ENCODE measurements at regions not wholly inside any gene's neighbourhood (a gene's known extent, or its start where the extent isn't known, plus 50 kb on each side); places are given as distances from the start of the nearest gene placed in this dataset.

DNA sequence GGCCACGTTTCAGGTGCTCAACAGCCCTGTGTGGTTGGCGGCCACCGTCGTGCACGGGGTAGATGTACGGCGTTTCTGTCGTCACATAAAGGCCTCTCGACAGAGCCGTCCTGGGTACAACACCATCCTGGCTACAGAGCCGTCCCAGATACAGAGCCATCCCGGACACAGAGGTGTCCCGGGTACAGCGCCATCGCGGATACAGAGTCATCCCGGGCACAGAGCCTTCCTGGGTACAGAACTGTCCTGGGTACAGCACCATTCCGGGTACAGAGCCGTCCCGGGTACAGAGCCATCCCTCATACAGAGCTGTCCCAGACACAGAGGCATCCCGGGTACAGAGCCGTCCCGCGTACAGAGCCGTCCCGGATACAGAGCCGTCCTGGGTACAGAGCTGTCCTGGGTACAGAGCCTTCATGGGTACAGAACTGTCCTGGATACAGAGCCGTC lies 222.7 kb upstream of the SOX1 start:
- no peak for DNase-seq (ENCODE audit: low spot score)

DNA sequence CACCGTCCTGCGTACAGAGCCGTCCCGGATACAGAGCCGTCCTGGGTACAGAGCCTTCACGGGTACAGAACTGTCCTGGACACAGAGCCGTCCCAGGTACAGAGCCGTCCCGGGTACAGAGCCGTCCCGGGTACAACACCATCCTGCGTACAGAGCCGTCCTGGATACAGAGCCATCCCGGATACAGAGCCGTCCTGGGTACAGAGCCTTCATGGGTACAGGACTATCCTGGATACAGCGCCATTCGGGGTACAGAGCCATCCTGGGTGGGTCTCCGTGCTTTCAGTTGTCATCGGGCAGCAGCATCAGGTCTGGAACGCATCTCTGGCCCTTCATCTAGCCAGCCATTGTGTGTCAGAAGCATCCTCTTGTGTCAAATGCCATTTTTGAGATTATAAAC lies 222.3 kb upstream of the SOX1 start:
- DNase-seq (ENCODE audit: low spot score): no peak

DNA sequence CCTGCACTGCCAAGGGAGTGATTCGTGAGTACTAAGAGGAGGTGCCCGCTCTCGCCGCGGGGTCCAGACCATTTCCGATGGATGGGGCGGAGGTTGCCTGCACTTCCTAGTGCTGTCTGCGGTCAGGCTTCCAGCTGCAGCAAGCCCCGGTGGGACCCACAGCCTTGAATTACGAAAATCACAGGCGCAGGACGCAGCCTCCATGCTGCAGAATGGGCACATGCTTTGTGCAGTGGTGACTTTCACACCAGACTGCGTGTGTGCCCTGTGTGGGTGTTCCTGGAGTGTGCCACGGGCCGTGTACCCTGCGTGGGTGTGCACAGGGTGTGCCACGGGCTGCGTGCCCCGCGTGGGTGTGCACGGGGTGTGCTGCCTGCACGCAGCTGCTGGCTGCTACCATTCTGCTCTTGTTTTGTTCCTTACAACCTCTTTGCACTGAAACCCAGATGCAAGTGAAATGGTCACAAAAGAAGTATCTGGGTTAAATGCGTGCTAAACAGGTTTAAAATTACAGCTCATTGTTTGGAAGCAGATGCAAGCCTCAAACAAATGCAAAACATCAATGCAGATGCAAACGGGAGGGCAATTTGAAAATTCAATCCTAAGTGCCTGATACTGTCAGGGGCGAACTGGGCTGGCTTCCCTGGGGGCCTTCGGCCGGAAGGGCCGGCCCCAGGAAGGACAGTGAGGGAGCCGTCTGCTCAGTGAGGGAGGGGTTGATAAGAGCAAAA lies 221.2 kb upstream of the SOX1 start:
- no peak for DNase-seq (ENCODE audit: low spot score)

DNA sequence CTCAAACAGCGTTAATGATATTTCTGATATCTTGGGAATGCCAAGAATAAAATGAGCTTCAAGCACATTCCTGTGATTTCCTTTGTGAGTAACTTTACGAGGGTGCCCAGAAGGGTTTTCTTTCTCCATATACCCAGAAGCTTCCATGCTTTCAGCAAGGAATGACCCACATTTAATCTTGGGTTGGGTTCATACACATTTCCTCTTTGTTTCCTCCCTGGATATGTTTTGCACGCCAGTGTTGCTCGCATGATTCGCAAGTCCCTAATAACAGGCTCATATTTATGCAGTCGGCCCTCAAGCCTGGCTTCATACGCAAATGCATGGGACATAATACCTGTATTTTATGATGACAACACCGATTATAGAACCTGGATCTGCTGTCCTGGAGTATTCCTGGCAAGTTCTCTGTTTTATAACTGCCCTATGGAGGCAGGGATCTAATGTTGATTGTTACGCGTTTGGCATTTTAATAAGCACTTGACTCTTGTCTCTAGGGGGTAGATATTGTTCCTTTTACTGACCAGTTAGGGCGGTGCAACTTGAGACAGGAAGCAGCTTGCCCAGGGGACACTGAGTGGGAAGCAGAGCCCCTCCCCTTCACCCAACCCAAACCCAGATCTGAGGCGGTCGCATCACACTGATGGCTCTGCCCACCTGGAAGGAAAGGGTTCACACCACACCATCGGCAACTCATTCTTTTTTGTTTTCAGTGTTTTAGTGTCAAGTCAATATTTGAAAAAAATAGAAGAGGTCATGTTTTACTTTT lies 220.4 kb upstream of the SOX1 start:
- no peak for DNase-seq (ENCODE audit: low spot score)

DNA sequence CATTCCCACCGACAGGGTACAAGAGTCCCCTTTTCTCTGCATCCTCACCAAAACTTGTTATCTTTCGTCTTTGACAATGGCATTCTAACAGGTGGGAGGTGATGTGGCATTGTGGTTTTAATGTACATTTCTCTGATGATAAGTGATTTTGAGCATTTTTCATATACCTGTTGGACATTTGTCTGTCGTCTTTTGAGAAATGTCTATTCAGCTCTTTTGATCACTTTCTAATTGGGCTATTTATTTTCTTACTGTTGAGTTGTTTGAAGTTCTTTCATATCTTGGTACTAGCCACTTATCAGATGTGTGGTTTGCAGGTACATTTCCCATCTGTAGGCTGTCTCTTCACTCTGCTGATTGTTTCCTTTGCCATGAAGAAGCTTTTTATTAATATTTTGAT lies 219.0 kb upstream of the SOX1 start:
- no peak for DNase-seq (ENCODE audit: low spot score)

DNA sequence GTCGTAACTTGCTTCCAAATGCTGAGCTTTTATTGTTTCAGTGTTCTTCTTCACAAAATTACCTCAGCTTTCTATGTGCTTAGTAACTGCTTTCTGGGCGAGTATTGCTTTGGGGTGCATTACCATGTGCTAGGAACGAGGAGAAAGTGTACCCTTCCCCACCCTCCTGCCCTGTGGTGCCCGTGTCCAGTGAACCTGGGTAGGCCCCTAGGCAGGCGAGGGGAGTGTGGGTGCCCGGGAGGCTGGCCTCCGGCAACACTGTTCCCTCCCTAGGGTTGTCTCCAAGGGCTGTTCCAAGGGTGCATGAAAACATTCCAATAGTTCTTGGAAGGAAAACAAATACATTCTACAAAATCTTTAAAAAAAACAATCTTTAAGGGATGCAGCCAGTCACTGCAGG lies 216.5 kb upstream of the SOX1 start:
- no peak for DNase-seq (ENCODE audit: low spot score)

DNA sequence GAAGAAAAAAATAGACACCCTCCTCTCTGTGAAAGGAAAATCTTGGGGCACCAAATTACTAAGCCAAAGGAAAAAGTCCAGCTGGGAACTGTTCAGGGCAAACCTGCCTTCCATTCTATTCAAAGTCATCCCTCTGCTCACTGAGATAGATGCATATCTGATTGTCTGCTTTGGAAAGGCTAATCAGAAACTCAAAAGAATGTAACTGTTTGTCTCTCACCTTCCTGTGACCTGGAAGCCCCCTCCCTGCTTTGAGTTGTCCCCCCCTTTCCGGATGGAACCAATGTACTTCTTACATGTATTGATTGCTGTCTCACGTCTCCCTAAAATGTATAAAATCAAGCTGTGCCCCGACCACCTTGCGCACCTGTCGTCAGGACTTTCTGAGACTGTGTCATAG lies 216.0 kb upstream of the SOX1 start:
- no peak for DNase-seq (ENCODE audit: low spot score)

DNA sequence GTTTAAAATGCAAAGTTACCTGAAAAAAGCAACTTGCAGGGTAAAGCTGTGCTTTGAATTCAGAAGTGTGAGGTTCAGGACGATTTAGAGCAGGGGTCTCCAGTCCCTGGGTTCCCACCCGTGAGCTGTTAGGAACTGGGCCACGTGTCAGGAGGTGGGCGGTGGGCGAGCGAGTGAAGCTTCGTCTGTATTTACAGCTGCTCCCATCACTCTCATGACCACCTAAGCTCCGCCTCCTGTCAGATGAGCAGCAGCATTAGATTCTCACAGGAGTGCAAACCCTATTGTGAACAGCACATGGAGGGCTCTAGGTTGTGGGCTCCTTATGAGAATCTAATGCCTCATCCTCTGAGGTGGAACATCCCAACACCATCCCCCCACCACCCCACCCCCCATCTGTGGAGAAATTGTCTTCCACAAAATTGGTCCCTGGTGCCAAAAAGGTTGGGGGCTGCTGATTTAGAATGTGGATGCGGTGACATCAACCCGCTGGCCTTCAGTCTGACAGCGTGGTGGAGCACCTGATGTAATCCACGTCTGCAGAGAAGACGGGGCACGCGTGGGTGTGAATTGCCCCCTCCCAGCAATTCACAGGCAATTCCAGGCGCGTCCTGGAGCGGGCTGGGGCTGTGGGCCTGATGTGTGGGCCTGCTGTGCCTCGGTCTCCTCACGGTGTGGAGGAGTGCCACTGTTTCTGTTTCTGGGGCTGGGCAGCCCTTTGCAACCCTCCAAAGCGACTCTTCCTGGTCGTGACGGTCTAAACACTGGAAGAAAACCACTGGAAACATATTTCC lies 214.0 kb upstream of the SOX1 start:
- DNase-seq (ENCODE audit: low spot score): no peak

DNA sequence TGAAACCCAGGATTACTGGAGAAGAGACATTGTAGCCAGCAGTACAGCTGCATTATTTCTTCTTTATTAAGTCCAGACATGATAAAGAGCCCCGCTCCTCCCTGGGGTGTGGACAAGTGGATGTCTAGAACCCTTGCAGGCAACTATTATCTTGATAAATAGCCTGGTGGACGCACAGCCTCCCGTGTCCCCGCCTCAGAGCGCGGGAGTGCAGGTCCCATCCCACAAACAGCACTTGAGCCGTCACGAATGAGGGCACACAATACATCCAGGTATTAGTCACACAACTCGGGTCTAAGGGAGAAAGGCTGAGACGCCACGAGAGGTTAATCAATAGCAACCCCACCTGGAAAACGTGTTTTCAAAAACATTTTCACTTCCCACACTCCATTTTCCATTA lies 213.2 kb upstream of the SOX1 start:
- DNase-seq (ENCODE audit: low spot score): no peak

DNA sequence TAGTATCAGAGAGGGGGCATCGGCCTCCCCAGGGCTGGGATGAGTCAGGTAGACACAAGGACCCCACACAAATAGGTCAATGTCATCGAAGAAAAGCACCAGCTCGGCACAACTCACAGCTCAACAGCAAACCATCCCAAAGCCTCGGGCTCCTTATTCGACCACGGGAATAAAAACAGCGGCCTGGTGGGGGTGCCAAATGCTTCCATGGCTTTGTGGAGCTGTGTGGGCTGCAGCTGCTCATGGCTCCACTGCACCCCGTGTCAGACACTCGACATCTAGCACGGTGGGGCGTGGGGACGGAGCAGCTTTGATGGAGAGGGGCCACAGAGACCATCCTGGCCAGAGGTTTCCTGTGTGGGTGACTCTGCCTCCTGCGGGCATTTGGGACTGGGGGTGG lies 212.5 kb upstream of the SOX1 start:
- DNase-seq (ENCODE audit: low spot score): no peak

DNA sequence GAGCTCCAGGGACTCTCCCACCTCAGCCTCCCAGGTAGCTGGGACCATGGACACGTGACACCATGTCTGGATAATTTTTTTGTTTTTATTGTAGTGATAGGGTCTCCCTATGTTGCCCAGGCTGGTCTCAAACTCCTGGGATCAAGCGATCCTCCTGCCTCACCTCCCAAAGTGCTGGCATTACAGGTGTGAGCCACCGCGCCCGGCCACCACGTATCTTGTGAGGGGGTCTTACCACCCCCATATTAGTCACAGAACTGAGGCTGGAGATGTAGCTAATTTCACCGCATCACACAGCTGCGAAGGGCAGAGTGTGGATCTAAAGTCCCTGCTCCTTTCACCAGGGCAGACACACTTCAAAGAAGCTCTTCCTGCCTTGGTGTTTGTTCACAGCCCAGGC lies 211.8 kb upstream of the SOX1 start:
- no peak for DNase-seq (ENCODE audit: low spot score)

DNA sequence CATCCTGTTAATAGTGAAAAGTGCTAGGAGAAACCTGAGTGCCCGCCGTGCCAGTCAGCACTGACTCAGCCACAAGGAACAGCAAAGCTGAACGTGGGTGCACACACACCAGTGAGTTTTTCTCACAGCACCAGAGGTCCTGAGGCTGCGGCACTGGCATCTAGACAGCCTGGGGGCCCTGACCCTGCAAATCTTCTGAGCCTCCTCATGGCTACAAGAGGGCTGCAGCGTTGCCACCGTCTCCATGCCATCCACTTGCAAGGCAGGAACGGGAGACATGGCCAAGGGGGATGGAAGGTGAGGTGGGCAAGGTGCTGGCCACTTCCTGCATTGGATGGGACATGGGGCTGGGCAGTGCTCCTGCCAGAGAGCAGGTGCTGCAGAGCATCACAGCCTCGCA lies 211.2 kb upstream of the SOX1 start:
- DNase-seq (ENCODE audit: low spot score): no peak

DNA sequence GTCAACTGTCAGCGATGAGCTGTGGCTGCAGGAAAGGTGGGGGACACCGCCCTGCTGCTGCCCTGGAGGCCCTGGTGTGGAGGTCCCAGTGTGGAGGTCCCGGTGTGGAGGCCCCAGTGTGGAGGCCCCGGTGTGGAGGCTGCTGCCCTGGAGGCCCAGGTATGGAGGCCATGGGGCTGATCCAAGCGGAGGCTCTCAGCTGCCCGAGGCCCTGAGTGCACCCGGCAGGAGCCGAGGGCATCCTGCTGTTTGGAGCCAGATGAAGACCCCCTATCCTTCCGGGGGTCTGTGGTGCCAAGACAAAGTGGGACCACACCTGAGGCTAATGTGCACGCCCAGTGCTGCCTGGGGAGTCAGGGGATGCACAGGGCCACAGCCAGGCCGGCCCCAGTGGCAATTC lies 210.4 kb upstream of the SOX1 start:
- no peak for DNase-seq (ENCODE audit: low spot score)

DNA sequence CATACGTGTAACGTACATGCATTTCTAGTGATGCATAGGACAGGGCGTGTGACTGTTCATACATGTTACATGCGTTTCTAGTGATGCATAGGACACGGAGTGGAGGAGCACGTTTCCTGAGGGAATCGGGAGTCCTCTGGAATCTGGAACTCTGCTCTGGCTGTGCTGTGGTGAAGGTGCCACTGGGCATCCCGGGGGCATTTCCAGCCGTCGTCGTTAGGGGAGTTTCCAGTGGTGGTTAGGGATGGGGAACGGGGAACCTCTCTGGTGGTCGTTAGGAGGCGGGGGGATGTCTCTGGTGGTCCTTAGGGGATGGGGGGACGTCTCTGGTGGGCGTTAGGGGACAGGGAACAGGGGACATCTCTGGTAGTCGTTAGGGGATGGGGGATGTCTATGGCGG lies 209.6 kb upstream of the SOX1 start:
- no peak for DNase-seq (ENCODE audit: low spot score)

DNA sequence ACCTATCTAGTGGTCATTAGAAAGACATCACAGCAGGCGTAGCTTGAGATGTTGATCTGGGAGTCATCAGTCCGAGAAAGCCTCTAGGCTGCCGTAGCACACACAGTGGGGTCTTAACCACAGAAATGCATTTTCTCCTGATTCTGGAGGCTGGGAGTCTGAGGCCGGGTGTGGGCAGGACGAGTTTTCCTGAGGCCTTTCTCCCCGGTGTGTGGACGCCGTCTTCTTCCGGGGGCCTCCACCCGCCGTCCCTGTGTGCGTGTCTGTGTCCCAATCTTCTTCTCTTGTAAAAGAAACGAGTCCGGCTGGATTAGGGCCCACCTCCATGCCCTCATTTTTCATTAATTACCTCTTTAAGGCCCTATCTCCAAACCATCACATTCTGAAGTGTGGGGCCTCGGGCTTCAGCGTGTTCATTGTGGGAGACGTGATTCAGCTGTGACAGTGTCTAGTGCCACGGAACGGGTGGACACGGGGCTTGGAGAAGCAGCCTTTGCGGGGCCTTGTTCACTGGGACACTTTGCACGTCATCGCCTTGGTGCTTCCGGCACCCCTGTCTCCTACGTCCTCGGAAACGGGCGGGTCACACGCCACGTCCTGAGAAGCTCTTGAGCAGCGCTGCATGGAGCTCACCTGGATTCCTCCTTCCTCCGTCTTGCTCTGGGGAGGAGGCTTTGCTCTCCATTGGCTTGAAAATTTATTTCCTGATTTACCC lies 208.9 kb upstream of the SOX1 start:
- DNase-seq (ENCODE audit: low spot score): no peak

DNA sequence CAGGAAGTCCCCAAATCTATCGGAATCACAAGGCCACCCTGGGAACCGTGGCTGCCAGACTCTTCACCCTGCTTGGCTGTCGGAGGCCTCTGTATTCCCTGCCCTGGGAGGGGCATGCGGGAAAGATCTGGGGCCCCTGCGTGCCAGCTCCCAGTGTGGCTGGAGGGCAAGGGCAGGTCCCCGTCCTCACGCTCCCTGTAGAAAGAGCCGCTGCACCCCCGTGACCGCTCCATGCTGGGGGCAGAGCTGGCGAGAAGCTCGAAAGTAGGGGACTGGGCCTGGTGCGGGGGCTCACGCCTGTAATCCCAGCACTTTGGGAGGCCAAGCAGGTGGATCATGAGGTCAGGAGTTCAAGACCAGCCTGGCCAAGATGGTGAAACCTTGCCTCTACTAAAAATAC lies 208.4 kb upstream of the SOX1 start:
- no peak for DNase-seq (ENCODE audit: low spot score)

DNA sequence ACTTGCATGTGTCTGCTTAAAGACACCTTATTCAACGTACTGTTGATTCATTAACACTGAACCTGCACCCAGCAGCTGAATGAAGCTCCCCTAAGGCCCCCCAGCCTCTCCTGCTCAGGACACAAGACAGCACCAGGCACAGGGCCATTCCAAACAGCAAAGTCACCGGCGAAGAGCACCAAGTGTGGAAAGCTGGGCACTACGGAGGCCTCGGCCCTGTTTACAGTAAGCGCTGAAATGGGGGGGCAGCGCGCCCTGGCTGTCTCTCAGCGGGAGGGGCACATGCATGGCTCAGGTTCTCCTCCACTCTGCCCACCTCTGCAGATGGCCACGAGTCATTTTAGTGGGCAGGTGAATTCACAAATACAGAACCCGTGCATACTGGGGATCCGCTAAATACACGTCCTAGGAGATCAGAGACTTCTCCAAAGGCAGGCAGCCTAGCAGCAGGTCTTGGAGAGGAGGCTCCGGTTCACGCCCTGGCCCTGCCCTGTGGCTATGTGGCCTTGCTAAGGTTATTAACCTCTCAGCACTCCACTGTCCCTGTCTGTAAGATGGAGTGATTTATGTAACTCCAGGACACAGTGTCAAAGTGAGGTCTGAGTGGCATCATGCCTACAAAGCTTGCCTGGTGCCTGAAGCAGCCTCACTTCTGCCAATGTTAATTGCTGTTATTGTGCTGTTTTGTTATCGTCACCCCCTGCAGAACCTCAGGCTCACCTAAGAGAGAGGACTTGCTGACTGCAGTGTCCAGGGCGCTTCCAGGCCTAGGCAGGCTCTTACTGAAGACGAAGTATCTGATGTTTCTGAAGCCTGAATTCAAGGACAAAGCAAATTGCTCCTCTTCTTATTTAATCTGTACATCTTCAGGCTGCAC lies 207.4 kb upstream of the SOX1 start:
- DNase-seq (ENCODE audit: low spot score): no peak

DNA sequence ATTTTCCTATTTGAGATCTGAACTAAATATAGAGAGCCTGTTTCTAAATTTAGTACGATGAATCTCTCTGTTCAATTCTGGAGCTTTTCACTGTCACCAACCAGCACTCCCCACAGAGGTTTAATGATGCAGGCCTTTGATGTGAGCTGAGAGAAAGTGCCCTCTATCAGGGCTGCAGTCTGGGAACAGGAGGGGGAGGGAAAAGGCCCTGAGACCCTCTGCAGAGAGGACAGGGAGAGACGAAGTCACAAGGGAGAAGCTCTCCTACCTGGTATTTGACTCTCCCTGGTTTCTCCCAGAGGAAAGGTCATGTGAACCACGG lies 206.8 kb upstream of the SOX1 start:
- DNase-seq (ENCODE audit: low spot score): no peak

DNA sequence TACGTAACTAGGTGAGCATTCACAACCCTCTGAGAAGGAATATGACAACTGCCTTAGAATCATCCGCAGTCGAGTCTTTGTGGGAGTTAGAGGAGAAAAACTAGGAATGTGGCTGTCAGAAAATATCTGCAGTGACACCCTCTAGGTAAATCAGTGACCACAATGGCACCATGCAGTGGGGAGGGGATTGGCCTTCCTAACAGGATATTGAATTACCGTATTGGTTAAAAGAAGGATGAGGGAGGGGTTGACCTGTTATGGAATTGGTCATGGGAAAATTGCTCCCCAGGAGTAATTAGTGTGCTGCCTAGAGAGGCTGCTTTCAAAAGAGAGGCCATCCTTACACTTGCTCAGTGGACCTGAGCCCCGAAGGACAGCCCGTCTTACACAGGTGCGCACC lies 205.6 kb upstream of the SOX1 start:
- no peak for DNase-seq (ENCODE audit: low spot score)

DNA sequence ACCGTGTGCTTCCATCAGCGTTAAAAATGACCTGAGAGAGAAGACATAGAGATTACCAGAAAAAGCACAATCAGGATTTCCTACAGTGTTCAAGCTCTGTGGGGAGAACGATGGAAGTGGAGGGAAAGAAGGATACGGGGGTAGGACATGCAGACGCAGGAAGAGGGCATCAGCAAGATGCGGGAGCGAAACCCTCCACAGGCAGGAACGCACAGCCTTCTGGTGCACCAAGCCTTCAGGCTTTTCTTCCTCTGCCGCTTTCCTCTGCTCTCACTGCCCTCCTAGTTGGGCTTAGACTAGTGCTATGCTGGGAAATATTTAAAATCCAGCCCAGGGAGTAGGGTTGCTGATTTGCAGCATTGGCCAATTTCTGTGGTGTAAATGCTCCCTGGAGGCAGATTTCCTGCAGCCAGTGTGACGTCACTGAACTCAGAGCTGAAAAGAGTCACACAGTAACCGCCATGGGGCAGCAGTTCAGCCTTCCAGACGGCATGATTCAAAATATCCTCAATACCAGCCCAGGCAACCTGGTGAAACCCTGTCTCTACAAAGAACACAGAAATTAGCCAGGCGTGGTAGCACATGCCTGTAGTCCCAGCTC lies 205.1 kb upstream of the SOX1 start:
- DNase-seq (ENCODE audit: low spot score): no peak

Data from left forelimb (tissue), 1 donor.